SK-N-MC (cell line): ENCODE measurements at regions not wholly inside any gene's neighbourhood (a gene's known extent, or its start where the extent isn't known, plus 50 kb on each side); places are given as distances from the start of the nearest gene placed in this dataset.

ENCODE experiments used
- DNase-seq: peaks from one replicate; pipeline ENCODE4 v3.0.0-alpha.2; 2011; ENCODE audit warnings: low read depth, low spot score
- H3K27ac ChIP-seq: fragments of 200-600 bp; sonication (generic); 2 replicates; pipeline ENCODE4 v1.5.1; 2016; ENCODE audit warnings: mixed run types
- H3K36me3 ChIP-seq: fragments of 200-600 bp; sonication (generic); 2 replicates; pipeline ENCODE4 v1.6.1; 2017; ENCODE audit warnings: antibody characterized with exemption, low read length, mixed read lengths; ENCODE audit not compliant: insufficient read depth
- H3K4me3 ChIP-seq: fragments of 200-600 bp; sonication (generic); 2 replicates; pipeline ENCODE4 v1.5.1; 2016
- H3K9ac ChIP-seq: fragments of 200-600 bp; sonication (generic); 2 replicates; pipeline ENCODE4 v1.8.0; 2017; ENCODE audit warnings: mixed run types, mixed read lengths; ENCODE audit not compliant: insufficient read length
- H3K9me3 ChIP-seq: fragments of 200-600 bp; sonication (generic); 2 replicates; pipeline ENCODE4 v1.6.1; 2017; ENCODE audit warnings: low read depth, mild to moderate bottlenecking, antibody characterized with exemption, low read length, moderate library complexity, mixed read lengths
- EZH2 ChIP-seq: fragments of 200-600 bp; sonication (generic); IDR thresholded peaks from one replicate; pipeline ENCODE4 v1.6.1; 2017; ENCODE audit warnings: antibody characterized with exemption
- FOXP2 ChIP-seq: optimal IDR thresholded peaks from 2 replicates; pipeline ENCODE3; 2011; ENCODE audit warnings: mild to moderate bottlenecking, moderate library complexity; ENCODE audit not compliant: insufficient read depth; ENCODE audit errors: extremely low read length, control extremely low read depth
- POLR2AphosphoS5 ChIP-seq: IDR thresholded peaks from 2 replicates; pipeline ENCODE4 v1.6.1; 2012; ENCODE audit warnings: mild to moderate bottlenecking, low read depth, low read length, borderline replicate concordance

DNA sequence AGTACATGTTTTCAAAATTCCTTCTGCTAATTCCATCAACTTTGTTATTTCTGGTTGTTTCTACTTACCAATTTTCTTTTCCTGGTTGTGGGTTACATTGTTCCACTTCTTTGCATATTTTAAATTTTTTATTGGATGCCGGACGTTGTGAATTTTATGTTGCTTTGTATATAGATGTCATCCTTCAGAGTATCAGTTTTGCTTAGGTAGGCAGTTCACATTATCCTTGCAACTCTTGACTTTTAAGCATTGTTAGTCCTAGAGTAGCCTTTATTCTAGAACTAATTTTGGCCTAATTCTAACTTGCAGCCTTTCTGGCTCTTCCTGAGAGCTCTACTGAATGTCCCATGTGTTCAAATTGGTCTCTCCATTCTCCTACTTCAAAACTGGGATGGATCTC lies 228.7 kb upstream of the MC4R start:
- no peaks in the 10 kb centered on the region for H3K36me3 ChIP-seq

DNA sequence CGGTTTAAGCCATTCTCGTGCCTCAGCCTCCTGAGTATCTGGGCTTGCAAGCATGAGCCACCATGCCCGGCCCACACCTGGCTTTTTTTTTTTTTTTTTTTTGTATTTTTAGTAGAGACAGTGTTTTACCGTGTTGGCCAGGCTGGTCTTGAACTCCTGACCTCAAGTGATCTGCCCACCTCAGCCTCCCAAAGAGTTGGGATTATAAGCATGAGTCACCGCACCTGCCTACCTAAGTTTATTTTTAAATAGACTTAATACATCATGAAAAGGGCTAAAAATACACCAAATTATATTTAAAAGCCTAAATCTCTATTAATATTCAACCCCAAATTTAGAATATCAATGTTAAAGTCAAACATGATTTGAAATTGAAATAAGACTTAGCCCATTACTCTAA lies 250.8 kb upstream of the MC4R start:
- no peak overlapping the region for H3K4me3 ChIP-seq
- H3K9ac ChIP-seq, result no peak overlapping the region
- TF ChIP-seq FOXP2 (no peak), POLR2AphosphoS5 (no peak), EZH2 (no peak)
- H3K9me3 ChIP-seq, result no peaks in the 10 kb centered on the region
- no peak for DNase-seq
- no peaks in the 10 kb centered on the region for H3K36me3 ChIP-seq
- no peak overlapping the region for H3K27ac ChIP-seq

More for the DNA sequence above, 228.7 kb upstream of the MC4R start:
- no peak for TF ChIP-seq POLR2AphosphoS5
- Histone ChIP-seq H3K27ac (no peak overlapping the region), H3K9me3 (no peaks in the 10 kb centered on the region), H3K4me3 (no peak overlapping the region), H3K9ac (no peak overlapping the region)
- DNase-seq, result no peak

GRCh38 chr18:60624207-60624606 lies 251.6 kb upstream of the MC4R start:
- TF ChIP-seq EZH2, result no peak
- TF ChIP-seq FOXP2, result no peak
- TF ChIP-seq POLR2AphosphoS5, result no peak
- Histone ChIP-seq H3K9ac (no peak overlapping the region), H3K9me3 (no peaks in the 10 kb centered on the region), H3K4me3 (no peak overlapping the region), H3K27ac (no peak overlapping the region), H3K36me3 (no peaks in the 10 kb centered on the region)
- DNase-seq, result no peak

DNA sequence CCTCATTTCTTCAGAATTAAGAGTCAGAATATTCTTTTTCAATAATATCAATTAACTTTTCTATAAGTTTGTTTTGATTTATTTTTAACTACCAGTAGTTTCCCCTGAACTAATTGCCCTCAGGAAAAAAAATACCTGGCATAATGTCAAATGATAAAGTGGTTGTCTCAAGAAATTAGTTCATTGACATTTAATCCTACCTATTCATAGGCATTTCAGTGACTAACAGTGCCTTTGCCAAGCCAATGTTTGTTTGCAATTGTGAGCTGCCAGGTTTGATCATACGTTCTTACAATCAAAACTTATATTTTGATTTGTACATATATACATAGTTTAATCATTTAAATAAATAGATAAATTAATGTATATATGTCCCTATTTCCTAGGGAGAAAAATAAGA lies 267.3 kb upstream of the MC4R start:
- DNase-seq, result no peak

GRCh38 chr18:60643009-60643408 lies 270.4 kb upstream of the MC4R start:
- H3K36me3 ChIP-seq, result no peaks in the 10 kb centered on the region
- DNase-seq, result no peak
- H3K9me3 ChIP-seq, result no peaks in the 10 kb centered on the region

More for the DNA sequence above, 267.3 kb upstream of the MC4R start:
- Histone ChIP-seq H3K4me3 (no peak overlapping the region), H3K27ac (no peak overlapping the region), H3K36me3 (no peaks in the 10 kb centered on the region), H3K9me3 (no peaks in the 10 kb centered on the region), H3K9ac (no peak overlapping the region)
- no peak for TF ChIP-seq FOXP2
- no peak for TF ChIP-seq POLR2AphosphoS5
- no peak for TF ChIP-seq EZH2

GRCh38 chr18:60646725-60647124 lies 274.1 kb upstream of the MC4R start:
- no peak for DNase-seq
- H3K27ac ChIP-seq, result no peak overlapping the region
- no peak for TF ChIP-seq EZH2
- TF ChIP-seq FOXP2, result no peak
- no peak for TF ChIP-seq POLR2AphosphoS5
- H3K36me3 ChIP-seq, result no peaks in the 10 kb centered on the region
- no peaks in the 10 kb centered on the region for H3K9me3 ChIP-seq
- no peak overlapping the region for H3K4me3 ChIP-seq
- H3K9ac ChIP-seq, result no peak overlapping the region

More at GRCh38 chr18:60643009-60643408, 270.4 kb upstream of the MC4R start:
- no peak overlapping the region for H3K9ac ChIP-seq
- TF ChIP-seq EZH2 (no peak), POLR2AphosphoS5 (no peak), FOXP2 (no peak)
- H3K4me3 ChIP-seq, result no peak overlapping the region
- no peak overlapping the region for H3K27ac ChIP-seq

GRCh38 chr18:60649107-60649506 lies 276.5 kb upstream of the MC4R start:
- Histone ChIP-seq H3K9ac (no peak overlapping the region), H3K36me3 (no peaks in the 10 kb centered on the region), H3K4me3 (no peak overlapping the region), H3K27ac (no peak overlapping the region), H3K9me3 (no peaks in the 10 kb centered on the region)
- DNase-seq, result no peak
- TF ChIP-seq EZH2, result no peak
- TF ChIP-seq POLR2AphosphoS5, result no peak
- no peak for TF ChIP-seq FOXP2

DNA sequence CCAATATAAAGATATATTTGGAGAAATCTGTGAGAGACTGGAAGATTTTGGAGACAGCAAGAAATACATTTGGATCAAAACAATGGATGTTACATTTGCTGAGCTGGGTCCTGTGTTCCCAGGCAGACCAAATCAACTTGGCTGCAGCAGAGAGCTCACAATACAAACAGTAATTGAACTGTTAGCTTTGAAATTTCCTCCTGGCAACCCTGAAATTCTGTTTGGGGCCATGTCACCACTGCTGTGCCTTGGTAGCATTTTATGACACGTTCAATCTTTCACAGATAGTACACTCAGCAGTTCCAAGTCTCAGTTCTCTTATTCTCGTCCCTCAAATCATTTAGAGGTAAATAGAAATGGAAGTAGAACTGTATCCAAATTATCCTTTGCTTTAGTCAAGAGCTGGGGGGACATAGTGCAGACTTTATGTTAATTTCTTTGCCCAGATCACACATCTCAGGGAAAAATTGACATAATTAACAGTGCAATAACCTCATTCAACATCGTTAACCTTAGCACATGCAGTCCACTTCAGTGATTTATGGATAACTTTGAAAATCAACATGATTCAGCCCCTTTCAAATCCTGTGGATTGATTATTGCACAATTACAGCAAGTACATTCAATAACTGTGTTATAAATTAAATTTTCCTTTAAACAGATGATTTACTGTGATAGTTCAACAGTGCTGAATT lies 277.4 kb upstream of the MC4R start:
- Histone ChIP-seq H3K9me3 (no peaks in the 10 kb centered on the region), H3K9ac (no peak overlapping the region), H3K4me3 (no peak overlapping the region), H3K27ac (no peak overlapping the region), H3K36me3 (no peaks in the 10 kb centered on the region)
- TF ChIP-seq EZH2 (no peak), FOXP2 (no peak), POLR2AphosphoS5 (no peak)
- no peak for DNase-seq

GRCh38 chr18:60654298-60654697 lies 281.7 kb upstream of the MC4R start:
- H3K9me3 ChIP-seq, result no peaks in the 10 kb centered on the region
- TF ChIP-seq EZH2 (no peak), POLR2AphosphoS5 (no peak), FOXP2 (no peak)
- no peak overlapping the region for H3K9ac ChIP-seq
- H3K4me3 ChIP-seq, result no peak overlapping the region
- no peak for DNase-seq
- no peaks in the 10 kb centered on the region for H3K36me3 ChIP-seq
- H3K27ac ChIP-seq, result no peak overlapping the region
